Neuronal stem cell (in vitro differentiated cells): ENCODE measurements at regions not wholly inside any gene's neighbourhood (a gene's known extent, or its start where the extent isn't known, plus 50 kb on each side); places are given as distances from the start of the nearest gene placed in this dataset.

Experiments used
- DNase-seq: peaks from one replicate; pipeline ENCODE4 v3.0.0-alpha.2; 2013; ENCODE audit warnings: low spot score
- H2AFZ ChIP-seq: one replicate; pipeline ENCODE4 v1.6.1; 2013; ENCODE audit warnings: mild to moderate bottlenecking, low read length, inconsistent platforms
- H2AK5ac ChIP-seq: 2 replicates; pipeline ENCODE4 v1.6.1; 2013; ENCODE audit warnings: low read depth, mild to moderate bottlenecking, inconsistent platforms, low read length, moderate library complexity, mixed read lengths
- H2BK120ac ChIP-seq: 2 replicates; pipeline ENCODE4 v1.6.1; 2013; ENCODE audit warnings: low read depth, mild to moderate bottlenecking, inconsistent platforms, low read length, moderate library complexity, mixed read lengths
- H2BK12ac ChIP-seq: one replicate; pipeline ENCODE4 v1.6.1; 2013; ENCODE audit warnings: low read length, inconsistent platforms
- H2BK15ac ChIP-seq: 2 replicates; pipeline ENCODE4 v1.6.1; 2013; ENCODE audit warnings: mild to moderate bottlenecking, low read length, inconsistent platforms, mixed read lengths
- H2BK5ac ChIP-seq: one replicate; pipeline ENCODE4 v1.6.1; 2013; ENCODE audit warnings: inconsistent platforms, mild to moderate bottlenecking, low read length, moderate library complexity
- H3K14ac ChIP-seq: one replicate; pipeline ENCODE4 v1.6.1; 2013; ENCODE audit warnings: low read length, inconsistent platforms
- H3K18ac ChIP-seq: 2 replicates; pipeline ENCODE4 v1.6.1; 2013; ENCODE audit warnings: low read length, inconsistent platforms
- H3K23ac ChIP-seq: 2 replicates; pipeline ENCODE4 v1.6.1; 2013; ENCODE audit warnings: low read depth, mild to moderate bottlenecking, mixed read lengths, low read length, inconsistent platforms; ENCODE audit not compliant: poor library complexity
- H3K27ac ChIP-seq: replicated peaks from 3 replicates; pipeline ENCODE4 v1.5.1; 2013; ENCODE audit warnings: low read length, inconsistent platforms
- H3K27me3 ChIP-seq, 3 experiments: 2 replicates each; pipeline ENCODE4 v1.6.1; 2013; ENCODE audit warnings: low read length in 3 of 3, mild to moderate bottlenecking in 2 of 3, inconsistent platforms in 1 of 3, low read depth in 1 of 3, mixed read lengths in 1 of 3, moderate library complexity in 1 of 3; ENCODE audit not compliant: control insufficient read depth in 3 of 3, insufficient read depth in 3 of 3
- H3K36me3 ChIP-seq, 2 donors: replicated peaks in 1 of 2; 2 replicates each; pipeline ENCODE4 v1.6.1; 2013; ENCODE audit warnings: low read length in 2 of 2; ENCODE audit not compliant: control insufficient read depth in 2 of 2, insufficient read depth in 2 of 2
- H3K4ac ChIP-seq: 2 replicates; pipeline ENCODE4 v1.6.1; 2013; ENCODE audit warnings: inconsistent platforms, mild to moderate bottlenecking, low read length, moderate library complexity
- H3K4me1 ChIP-seq, 2 donors: 1 replicate in 1 of 2; 2 replicates in 1 of 2; pipeline ENCODE4 v1.6.1; 2013; ENCODE audit warnings: low read length in 2 of 2, low read depth in 1 of 2; ENCODE audit not compliant: control insufficient read depth in 2 of 2, insufficient read depth in 1 of 2
- H3K4me2 ChIP-seq: one replicate; pipeline ENCODE4 v1.6.1; 2013; ENCODE audit warnings: mild to moderate bottlenecking, low read length, inconsistent platforms; ENCODE audit not compliant: insufficient read depth, poor library complexity, severe bottlenecking
- H3K4me3 ChIP-seq, 2 donors: 2 replicates each; pipeline ENCODE4 v1.5.1; 2013; ENCODE audit warnings: low read length in 2 of 2, mild to moderate bottlenecking in 2 of 2, inconsistent platforms in 1 of 2, moderate library complexity in 1 of 2
- H3K79me1 ChIP-seq: one replicate; pipeline ENCODE4 v1.6.1; 2013; ENCODE audit warnings: low read depth, mild to moderate bottlenecking, inconsistent platforms, low read length, moderate library complexity
- H3K9ac ChIP-seq: one replicate; pipeline ENCODE4 v1.6.1; 2013; ENCODE audit warnings: mild to moderate bottlenecking, low read depth, low read length, inconsistent platforms; ENCODE audit not compliant: poor library complexity
- H3K9me3 ChIP-seq, 2 donors: replicated peaks in 1 of 2; 2 replicates each; pipeline versions ENCODE3 to v1.6.1; 2013; ENCODE audit warnings: low read length in 2 of 2, mild to moderate bottlenecking in 2 of 2, inconsistent platforms in 1 of 2, low read depth in 1 of 2, mixed read lengths in 1 of 2, moderate library complexity in 1 of 2; ENCODE audit not compliant: control insufficient read depth in 2 of 2, insufficient read depth in 1 of 2
- H4K8ac ChIP-seq: one replicate; pipeline ENCODE4 v1.6.1; 2013; ENCODE audit warnings: low read depth, mild to moderate bottlenecking, inconsistent platforms, low read length, moderate library complexity
- H4K91ac ChIP-seq: one replicate; pipeline ENCODE4 v1.6.1; 2013; ENCODE audit warnings: low read length, low read depth, mild to moderate bottlenecking, inconsistent platforms; ENCODE audit not compliant: poor library complexity
- WGBS, 2 donors: extraction: QIAGEN DNeasy Blood & Tissue Kit; methylation state at CpG; one replicate each; pipeline ENCODE4 v1.1.7; 2013; ENCODE audit warnings: missing lambda C conversion rate in 2 of 2, mixed read lengths in 1 of 2; ENCODE audit not compliant: insufficient read length in 2 of 2, insufficient replicate concordance in 1 of 2; ENCODE audit errors: extremely low coverage in 2 of 2; 5-methylcytosine and 5-hydroxymethylcytosine counted together

GRCh38 chr3:24929521-24929920, 434.9 kb upstream of the THRB start:
- no CpG with 5 or more reads among the region's 1 CpG for WGBS, 2 donors

GRCh38 chr3:24933401-24933800, 438.8 kb upstream of the THRB start:
- WGBS, 2 donors: no CpG with 5 or more reads among the region's 3 CpGs
- Histone ChIP-seq H3K9me3 (no peaks in the 10 kb centered on the region), H2BK12ac (no peak overlapping the region), H3K79me1 (no peaks in the 10 kb centered on the region), H4K91ac (no peak overlapping the region), H3K27me3 (no peaks in the 10 kb centered on the region), H2BK120ac (no peak overlapping the region), H3K14ac (no peak overlapping the region), H3K9ac (no peak overlapping the region), H3K18ac (no peak overlapping the region), H3K4me1 (no peaks in the 10 kb centered on the region), H2AK5ac (no peak overlapping the region), H2BK5ac (no peak overlapping the region), H3K36me3 (no peaks in the 10 kb centered on the region), H4K8ac (no peak overlapping the region), H3K23ac (no peak overlapping the region), H3K4me2 (no peak overlapping the region), H2BK15ac (no peak overlapping the region), H3K4ac (no peak overlapping the region), H3K4me3 (no peak overlapping the region), H3K27ac (no peak overlapping the region), H2AFZ (no peak overlapping the region)
- DNase-seq: no peak

More at GRCh38 chr3:24929521-24929920, 434.9 kb upstream of the THRB start:
- Histone ChIP-seq H2AK5ac (no peak overlapping the region), H3K9me3 (no peaks in the 10 kb centered on the region), H2BK15ac (no peak overlapping the region), H3K27ac (no peak overlapping the region), H3K18ac (no peak overlapping the region), H3K4me1 (no peaks in the 10 kb centered on the region), H3K27me3 (no peaks in the 10 kb centered on the region), H2BK120ac (no peak overlapping the region), H2BK5ac (no peak overlapping the region), H3K4ac (no peak overlapping the region), H2BK12ac (no peak overlapping the region), H3K36me3 (no peaks in the 10 kb centered on the region), H3K79me1 (no peaks in the 10 kb centered on the region), H3K4me3 (no peak overlapping the region), H3K23ac (no peak overlapping the region), H4K91ac (no peak overlapping the region), H2AFZ (no peak overlapping the region), H3K9ac (no peak overlapping the region), H3K4me2 (no peak overlapping the region), H3K14ac (no peak overlapping the region), H4K8ac (no peak overlapping the region)
- DNase-seq: no peak

GRCh38 chr3:24936574-24936973, 441.9 kb upstream of the THRB start:
- Histone ChIP-seq H3K4me1 (no peaks in the 10 kb centered on the region), H3K9ac (no peak overlapping the region), H3K18ac (no peak overlapping the region), H3K4ac (no peak overlapping the region), H3K79me1 (no peaks in the 10 kb centered on the region), H2BK120ac (no peak overlapping the region), H3K9me3 (no peaks in the 10 kb centered on the region), H2BK15ac (no peak overlapping the region), H3K4me2 (no peak overlapping the region), H2AK5ac (no peak overlapping the region), H3K27me3 (no peaks in the 10 kb centered on the region), H2AFZ (no peak overlapping the region), H4K8ac (no peak overlapping the region), H2BK12ac (no peak overlapping the region), H3K27ac (no peak overlapping the region), H3K4me3 (no peak overlapping the region), H3K14ac (no peak overlapping the region), H4K91ac (no peak overlapping the region), H3K23ac (no peak overlapping the region), H3K36me3 (no peaks in the 10 kb centered on the region), H2BK5ac (no peak overlapping the region)
- no peak for DNase-seq
- WGBS, 2 donors: no CpG with 5 or more reads among the region's 1 CpG

- Histone ChIP-seq H2BK12ac (no peak overlapping the region), H2BK120ac (no peak overlapping the region), H2BK5ac (no peak overlapping the region), H3K4me2 (no peak overlapping the region), H3K27me3 (no peaks in the 10 kb centered on the region), H3K4me1 (no peaks in the 10 kb centered on the region), H3K14ac (no peak overlapping the region), H4K91ac (no peak overlapping the region), H2AFZ (no peak overlapping the region), H2AK5ac (no peak overlapping the region), H3K4ac (no peak overlapping the region), H3K36me3 (no peaks in the 10 kb centered on the region), H4K8ac (no peak overlapping the region), H3K79me1 (no peaks in the 10 kb centered on the region), H3K9me3 (no peaks in the 10 kb centered on the region), H3K4me3 (no peak overlapping the region), H3K27ac (no peak overlapping the region), H3K9ac (no peak overlapping the region), H2BK15ac (no peak overlapping the region), H3K18ac (no peak overlapping the region), H3K23ac (no peak overlapping the region)
- no CpG with 5 or more reads among the region's 5 CpGs for WGBS, 2 donors
- no peak for DNase-seq
Observed at GRCh38 chr3:24937228-24937627, 442.6 kb upstream of the THRB start.
